ENCODE measurements at regions not wholly inside any gene's neighbourhood (a gene's known extent, or its start where the extent isn't known, plus 50 kb on each side); places are given as distances from the start of the nearest gene placed in this dataset.

DNA sequence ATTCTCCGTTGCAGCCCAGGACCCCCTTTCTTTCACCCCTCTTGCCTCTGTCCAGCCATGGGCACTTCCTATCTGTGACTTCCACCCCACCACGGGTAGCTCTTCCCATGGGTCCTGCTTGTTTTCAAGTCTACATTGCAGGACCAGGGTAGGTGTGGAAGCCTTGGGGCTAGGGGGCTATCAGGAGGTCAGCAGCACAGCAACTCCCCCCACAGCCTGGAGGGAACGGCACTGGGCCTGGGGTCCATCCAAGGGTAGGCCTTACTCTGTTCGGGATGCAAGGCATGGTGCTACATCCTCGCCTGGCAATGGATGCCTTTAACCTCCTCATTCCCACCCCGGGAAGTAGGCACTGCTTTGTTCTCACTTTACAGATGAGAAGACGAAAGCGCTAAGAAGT, 109.3 kb downstream of the IRX5 start:
- H3K27me3 ChIP-seq (ENCODE audit: control insufficient read depth, insufficient read depth, low read length): no peaks in the 10 kb centered on the region
- no peaks in the 10 kb centered on the region for H3K36me3 ChIP-seq (ENCODE audit: control insufficient read depth, insufficient read depth, low read length)
- ATAC-seq (no peak), DNase-seq (ENCODE audit: low read depth, low spot score) (no peak)
- in situ Hi-C loops (cut with HindIII; ENCODE audit: low pct_unique_long_range_greater_than_20kb, low sequenced_read_pairs): no loop called here
- H3K27ac ChIP-seq (ENCODE audit: low read length): no peak overlapping the region
- no TSS peak for BruUV-seq (replicated peaks)
- ChIA-PET POLR2A (no interaction called here), CTCF (no interaction called here)
- no peak overlapping the region for H3K4me3 ChIP-seq (ENCODE audit: low read depth in 2 of 2, low read length in 2 of 2)
- H3K9me3 ChIP-seq (ENCODE audit: control insufficient read depth, insufficient read depth, low read depth, low read length): no peaks in the 10 kb centered on the region
- H3K4me1 ChIP-seq (ENCODE audit: control insufficient read depth, insufficient read depth, low read length): no peaks in the 10 kb centered on the region
- TF ChIP-seq SIN3A (IDR thresholded peaks at IDR 0.05; ENCODE audit: borderline replicate concordance, insufficient read depth, low read depth, low read length): no peak
- no peak for TF ChIP-seq POLR2AphosphoS5 (IDR thresholded peaks at IDR 0.05; ENCODE audit: low read depth, low read length)
- TF ChIP-seq, protein P1, sequence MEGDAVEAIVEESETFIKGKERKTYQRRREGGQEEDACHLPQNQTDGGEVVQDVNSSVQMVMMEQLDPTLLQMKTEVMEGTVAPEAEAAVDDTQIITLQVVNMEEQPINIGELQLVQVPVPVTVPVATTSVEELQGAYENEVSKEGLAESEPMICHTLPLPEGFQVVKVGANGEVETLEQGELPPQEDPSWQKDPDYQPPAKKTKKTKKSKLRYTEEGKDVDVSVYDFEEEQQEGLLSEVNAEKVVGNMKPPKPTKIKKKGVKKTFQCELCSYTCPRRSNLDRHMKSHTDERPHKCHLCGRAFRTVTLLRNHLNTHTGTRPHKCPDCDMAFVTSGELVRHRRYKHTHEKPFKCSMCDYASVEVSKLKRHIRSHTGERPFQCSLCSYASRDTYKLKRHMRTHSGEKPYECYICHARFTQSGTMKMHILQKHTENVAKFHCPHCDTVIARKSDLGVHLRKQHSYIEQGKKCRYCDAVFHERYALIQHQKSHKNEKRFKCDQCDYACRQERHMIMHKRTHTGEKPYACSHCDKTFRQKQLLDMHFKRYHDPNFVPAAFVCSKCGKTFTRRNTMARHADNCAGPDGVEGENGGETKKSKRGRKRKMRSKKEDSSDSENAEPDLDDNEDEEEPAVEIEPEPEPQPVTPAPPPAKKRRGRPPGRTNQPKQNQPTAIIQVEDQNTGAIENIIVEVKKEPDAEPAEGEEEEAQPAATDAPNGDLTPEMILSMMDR (IDR thresholded peaks at IDR 0.05): no peak
- TF ChIP-seq, protein P2, sequence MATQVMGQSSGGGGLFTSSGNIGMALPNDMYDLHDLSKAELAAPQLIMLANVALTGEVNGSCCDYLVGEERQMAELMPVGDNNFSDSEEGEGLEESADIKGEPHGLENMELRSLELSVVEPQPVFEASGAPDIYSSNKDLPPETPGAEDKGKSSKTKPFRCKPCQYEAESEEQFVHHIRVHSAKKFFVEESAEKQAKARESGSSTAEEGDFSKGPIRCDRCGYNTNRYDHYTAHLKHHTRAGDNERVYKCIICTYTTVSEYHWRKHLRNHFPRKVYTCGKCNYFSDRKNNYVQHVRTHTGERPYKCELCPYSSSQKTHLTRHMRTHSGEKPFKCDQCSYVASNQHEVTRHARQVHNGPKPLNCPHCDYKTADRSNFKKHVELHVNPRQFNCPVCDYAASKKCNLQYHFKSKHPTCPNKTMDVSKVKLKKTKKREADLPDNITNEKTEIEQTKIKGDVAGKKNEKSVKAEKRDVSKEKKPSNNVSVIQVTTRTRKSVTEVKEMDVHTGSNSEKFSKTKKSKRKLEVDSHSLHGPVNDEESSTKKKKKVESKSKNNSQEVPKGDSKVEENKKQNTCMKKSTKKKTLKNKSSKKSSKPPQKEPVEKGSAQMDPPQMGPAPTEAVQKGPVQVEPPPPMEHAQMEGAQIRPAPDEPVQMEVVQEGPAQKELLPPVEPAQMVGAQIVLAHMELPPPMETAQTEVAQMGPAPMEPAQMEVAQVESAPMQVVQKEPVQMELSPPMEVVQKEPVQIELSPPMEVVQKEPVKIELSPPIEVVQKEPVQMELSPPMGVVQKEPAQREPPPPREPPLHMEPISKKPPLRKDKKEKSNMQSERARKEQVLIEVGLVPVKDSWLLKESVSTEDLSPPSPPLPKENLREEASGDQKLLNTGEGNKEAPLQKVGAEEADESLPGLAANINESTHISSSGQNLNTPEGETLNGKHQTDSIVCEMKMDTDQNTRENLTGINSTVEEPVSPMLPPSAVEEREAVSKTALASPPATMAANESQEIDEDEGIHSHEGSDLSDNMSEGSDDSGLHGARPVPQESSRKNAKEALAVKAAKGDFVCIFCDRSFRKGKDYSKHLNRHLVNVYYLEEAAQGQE (IDR thresholded peaks at IDR 0.05; ENCODE audit: insufficient read depth in 1 of 2, low read depth in 2 of 2, low read length in 1 of 2): no peak
- no peak for TF ChIP-seq TCF7L2 (IDR thresholded peaks at IDR 0.05; ENCODE audit: low read depth, low read length)
- intact Hi-C loops (cut with micrococcal nuclease; ENCODE audit: unreplicated experiment): no loop called here

DNA sequence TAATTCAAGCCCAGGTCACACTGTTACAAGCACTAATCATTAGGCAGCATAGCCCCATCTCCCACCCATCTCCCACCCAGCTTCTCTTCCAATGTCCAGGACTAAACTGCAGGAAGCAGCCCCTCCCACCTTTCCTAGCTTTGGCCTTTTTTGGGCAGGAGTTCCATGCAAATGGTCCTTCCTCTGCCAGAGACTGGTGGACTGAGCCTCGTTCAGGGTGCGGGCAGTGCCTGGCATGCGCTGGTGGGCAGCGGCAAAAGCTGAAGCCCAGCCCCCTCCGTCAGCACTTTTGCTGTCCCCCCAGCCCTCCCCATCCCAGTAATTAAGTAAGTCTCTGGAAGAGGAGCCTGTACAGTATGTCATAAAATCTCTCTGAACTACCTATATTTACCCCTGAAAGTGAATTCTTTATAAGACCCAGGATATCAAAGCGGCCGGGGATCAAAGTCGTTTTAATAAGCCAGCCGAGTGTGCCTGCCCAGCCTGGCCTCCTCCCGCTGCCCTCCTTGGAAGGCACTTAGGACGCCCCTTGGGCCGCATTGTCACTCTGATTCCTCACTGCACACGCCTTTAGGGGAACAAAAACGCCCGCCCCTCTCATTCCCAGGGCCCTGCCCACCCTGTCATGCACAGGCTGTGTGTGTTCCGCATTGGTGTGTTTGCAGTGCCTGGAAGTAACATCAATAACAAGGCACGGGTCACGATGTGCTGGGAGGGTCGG, 109.9 kb downstream of the IRX5 start:
- Histone ChIP-seq H3K27ac (ENCODE audit: low read length) (no peak overlapping the region), H3K4me3 (ENCODE audit: low read depth in 2 of 2, low read length in 2 of 2) (no peak overlapping the region), H3K27me3 (ENCODE audit: control insufficient read depth, insufficient read depth, low read length) (no peaks in the 10 kb centered on the region), H3K36me3 (ENCODE audit: control insufficient read depth, insufficient read depth, low read length) (no peaks in the 10 kb centered on the region), H3K9me3 (ENCODE audit: control insufficient read depth, insufficient read depth, low read depth, low read length) (no peaks in the 10 kb centered on the region), H3K4me1 (ENCODE audit: control insufficient read depth, insufficient read depth, low read length) (no peaks in the 10 kb centered on the region)
- in situ Hi-C loops (cut with HindIII; ENCODE audit: low pct_unique_long_range_greater_than_20kb, low sequenced_read_pairs): no loop called here
- BruUV-seq (replicated peaks): no TSS peak
- ATAC-seq (no peak), DNase-seq (ENCODE audit: low read depth, low spot score) (no peak)
- ChIA-PET POLR2A (interaction anchor here (0.6 kb wide), 1 partner anchor 204 kb away, joined by 4 read pairs; no protein-coding TSS in a partner anchor), CTCF (no interaction called here)
- intact Hi-C loops (cut with micrococcal nuclease; ENCODE audit: unreplicated experiment): no loop called here
- TF ChIP-seq TCF7L2 (IDR thresholded peaks at IDR 0.05; ENCODE audit: low read depth, low read length) (no peak), SIN3A (IDR thresholded peaks at IDR 0.05; ENCODE audit: borderline replicate concordance, insufficient read depth, low read depth, low read length) (no peak), POLR2AphosphoS5 (IDR thresholded peaks at IDR 0.05; ENCODE audit: low read depth, low read length) (no peak)
- TF ChIP-seq, protein P1 (IDR thresholded peaks at IDR 0.05): no peak
- TF ChIP-seq, protein P2 (IDR thresholded peaks at IDR 0.05; ENCODE audit: insufficient read depth in 1 of 2, low read depth in 2 of 2, low read length in 1 of 2): no peak

Measured in Panc1 (cell line).